ENCODE measurements at regions not wholly inside any gene's neighbourhood (a gene's known extent, or its start where the extent isn't known, plus 50 kb on each side); places are given as distances from the start of the nearest gene placed in this dataset.
"Not testable (repeated sequence)": the region's sequence is repeated elsewhere in the genome, so short reads cannot be mapped to it uniquely, and the experiment has no call there.

DNA sequence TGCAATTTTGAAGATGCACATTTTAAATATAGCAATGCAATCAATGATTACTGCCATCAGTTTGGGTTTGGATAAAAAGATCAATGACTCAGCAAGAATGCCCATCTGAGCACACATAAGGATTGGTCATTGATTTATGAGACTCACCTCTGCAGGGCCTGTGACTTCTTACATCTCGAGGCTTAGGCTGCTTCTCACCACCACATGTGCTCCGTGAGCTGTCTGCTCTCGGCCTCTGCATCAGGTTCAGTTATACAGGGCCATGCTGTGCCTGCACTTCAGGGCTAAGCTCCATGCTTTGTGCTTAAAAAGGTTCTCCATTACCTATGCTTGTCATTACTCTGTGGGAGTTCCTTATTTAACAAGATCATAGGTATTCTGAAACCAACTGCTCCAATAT lies 887.5 kb downstream of the DIPK2A start:
- no peak for DNase-seq

DNA sequence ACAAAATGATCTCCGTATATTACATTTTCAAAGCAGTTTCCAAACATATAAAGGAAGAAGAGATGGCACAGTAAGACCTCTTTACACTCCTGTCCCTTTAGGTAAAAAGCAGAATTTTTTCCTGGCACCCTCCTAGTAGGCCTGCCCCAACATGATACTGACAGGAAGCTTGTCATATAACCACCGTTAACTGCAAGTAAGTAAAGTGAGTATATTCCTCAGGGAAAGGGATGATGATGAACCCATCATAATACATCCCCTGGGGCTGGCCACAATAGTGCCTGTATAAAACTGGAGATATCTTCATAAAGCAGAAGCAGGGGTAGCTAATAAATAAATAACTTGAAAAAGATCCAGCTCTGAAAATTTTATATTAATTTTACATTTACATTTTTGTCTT lies 893.0 kb downstream of the DIPK2A start:
- DNase-seq = no peak

- DNase-seq = no peak
Observed at GRCh38 chr3:144865948-144866347, 894.3 kb downstream of the DIPK2A start.

DNA sequence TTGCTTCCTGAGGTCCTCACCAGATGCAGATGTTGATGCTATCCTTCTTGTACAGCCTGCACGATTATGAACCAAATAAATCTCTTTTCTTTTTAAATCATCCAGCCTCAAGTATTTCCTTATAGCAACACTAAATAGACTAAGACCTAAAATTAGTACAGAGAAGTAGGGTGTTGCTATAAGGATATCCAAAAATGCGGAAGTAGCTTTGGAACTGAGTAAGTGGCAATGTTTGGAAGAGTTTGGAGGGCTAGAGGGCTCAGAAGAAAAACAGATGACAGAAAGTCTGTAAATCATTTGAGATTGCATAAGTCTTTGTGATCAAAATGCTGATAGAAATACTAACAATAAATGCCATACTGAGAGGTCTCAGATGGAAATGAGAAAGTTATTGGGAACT lies 894.9 kb downstream of the DIPK2A start:
- peak; percentile 54 for DNase-seq

DNA sequence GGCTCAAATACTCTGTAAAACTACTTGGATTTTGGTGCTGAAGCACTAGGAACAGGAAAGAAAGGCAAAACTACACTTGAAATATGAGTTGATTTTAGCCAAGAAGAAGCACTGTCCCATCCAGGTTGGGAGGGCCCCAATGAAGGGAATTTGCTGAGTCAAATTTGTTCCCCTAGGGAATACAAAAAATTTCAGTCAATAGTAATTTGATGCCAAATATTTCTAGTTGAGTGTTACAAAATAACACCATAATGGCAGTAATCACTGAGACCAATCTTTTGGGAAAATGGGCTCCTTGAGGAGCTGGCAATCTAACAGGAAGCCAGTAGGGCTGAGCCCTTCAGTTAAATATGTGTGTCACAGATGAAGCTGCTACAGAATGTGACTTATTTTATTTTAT lies 896.9 kb downstream of the DIPK2A start:
- DNase-seq = no peak

DNA sequence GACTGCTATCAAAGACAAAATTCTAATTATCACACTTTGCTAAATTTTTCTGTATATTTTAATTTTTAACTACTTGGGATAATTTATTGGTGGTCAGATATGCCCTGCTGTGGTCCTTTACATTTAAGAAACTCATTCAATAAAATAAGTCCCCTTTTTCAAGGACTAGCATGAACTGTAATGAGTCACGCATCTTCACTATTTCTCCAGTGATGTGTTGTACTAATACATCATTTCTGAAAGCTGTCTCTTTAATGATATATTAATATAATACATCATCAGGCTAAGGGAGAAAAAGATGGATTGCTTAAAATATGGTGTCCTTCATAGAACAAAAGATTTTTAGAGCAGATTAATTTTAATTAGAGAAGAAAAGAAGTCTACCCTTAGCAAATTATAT lies 901.4 kb downstream of the DIPK2A start:
- DNase-seq = no peak

GRCh38 chr3:144875211-144875610 lies 903.6 kb downstream of the DIPK2A start:
- DNase-seq = no peak

DNA sequence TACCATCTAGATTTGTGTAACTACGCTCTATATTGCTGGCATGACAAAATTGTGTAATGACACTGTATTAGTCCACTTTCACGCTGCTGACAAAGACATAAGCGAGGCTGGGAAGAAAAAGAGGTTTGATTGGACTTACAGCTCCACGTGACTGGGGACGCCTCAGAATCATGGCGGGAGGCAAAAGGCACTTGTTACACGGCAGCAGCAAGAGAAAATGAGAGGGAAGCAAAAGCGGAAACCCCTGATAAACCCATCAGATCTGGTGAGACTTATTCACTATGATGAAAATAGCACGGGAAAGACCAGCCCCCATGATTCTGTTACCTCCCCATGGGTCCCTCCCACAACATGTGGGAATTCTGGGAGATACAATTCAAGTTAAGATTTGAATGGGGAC lies 905.7 kb downstream of the DIPK2A start:
- no peak for DNase-seq

- DNase-seq = no peak
Observed at GRCh38 chr3:144879701-144880100, 908.1 kb downstream of the DIPK2A start.

GRCh38 chr3:144893980-144894379 lies 922.4 kb downstream of the DIPK2A start:
- no peak for DNase-seq

GRCh38 chr3:144894576-144894975 lies 923.0 kb downstream of the DIPK2A start:
- DNase-seq = no peak

DNA sequence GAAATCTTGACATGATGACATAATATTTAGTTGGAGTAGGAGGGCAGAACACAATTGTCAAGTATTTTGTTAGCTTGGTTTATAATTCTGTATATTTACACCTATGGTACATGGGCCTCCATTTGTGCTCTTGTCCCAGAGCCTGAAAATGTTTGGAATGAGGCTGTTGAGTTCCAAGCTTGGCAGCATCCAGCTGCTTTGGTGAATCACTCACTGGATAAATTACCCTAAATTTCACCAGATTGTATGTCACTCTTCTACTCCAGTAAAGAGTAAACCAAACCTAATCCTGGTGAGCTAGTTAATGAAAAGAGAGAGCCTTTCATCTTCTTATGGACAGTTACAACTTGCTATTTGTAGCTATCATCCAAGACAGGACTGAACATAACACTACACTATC lies 928.7 kb downstream of the DIPK2A start:
- no peak for DNase-seq

DNA sequence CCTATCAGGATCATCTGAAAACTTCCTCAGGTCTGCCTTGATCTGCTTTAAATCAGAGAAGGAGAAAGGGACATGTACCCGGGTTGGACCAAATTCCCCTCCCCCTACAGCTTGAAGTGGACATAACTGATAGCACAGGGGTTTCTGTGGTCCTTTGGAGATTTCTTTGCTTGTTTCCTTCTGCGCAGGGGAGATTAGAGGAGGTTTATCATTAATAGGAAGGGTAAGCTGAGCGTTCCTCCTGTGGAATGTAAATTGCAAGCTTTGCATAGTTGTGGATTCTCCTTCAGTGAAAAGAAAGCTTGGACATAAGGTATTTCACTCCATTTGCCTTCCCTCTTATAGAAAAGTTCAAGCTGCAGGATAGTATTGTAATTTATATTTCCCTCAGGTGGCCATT lies 936.0 kb downstream of the DIPK2A start:
- not testable (repeated sequence) for DNase-seq

DNA sequence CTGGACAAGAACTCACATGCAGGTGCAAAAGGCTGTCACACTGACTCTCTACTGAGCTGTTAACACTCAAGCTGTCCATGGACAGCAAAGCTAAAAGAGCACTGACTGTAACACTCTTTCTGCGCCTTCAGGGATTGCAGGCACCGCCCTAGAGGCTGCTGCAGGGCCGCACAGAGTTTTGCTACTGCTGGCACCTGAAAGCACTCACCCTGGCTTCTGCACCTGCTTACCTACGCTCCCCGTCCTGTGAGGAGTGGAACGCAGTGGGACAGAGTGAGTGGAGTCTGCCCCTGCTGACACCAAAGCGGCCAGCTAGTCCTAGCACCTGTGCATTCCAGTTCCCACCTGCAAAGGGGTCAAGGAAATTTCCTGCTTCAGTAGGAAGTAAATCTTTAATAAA lies 941.3 kb downstream of the DIPK2A start:
- DNase-seq = no peak

- no peak for DNase-seq
Observed at GRCh38 chr3:144915202-144915601, 943.6 kb downstream of the DIPK2A start.

DNA sequence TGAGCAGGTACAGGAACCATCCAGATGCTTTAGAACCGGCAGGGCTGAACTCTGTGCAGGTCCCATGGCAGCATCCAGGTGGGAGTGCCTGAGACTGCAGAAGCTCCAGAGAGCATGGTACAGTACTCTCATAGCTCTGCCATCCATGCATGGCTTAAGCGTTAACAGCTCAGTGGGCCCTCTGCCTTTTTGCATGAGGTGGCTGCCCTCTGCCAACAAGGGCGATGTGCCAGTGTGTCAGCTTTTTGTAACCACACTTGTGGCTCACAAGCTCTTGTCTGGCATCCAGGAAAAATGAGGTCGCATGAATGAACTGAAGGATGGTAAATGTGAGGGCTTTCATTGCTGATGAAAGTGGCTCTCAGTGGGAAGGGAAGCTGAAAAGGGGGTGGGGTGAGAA lies 950.1 kb downstream of the DIPK2A start:
- DNase-seq = no peak

DNA sequence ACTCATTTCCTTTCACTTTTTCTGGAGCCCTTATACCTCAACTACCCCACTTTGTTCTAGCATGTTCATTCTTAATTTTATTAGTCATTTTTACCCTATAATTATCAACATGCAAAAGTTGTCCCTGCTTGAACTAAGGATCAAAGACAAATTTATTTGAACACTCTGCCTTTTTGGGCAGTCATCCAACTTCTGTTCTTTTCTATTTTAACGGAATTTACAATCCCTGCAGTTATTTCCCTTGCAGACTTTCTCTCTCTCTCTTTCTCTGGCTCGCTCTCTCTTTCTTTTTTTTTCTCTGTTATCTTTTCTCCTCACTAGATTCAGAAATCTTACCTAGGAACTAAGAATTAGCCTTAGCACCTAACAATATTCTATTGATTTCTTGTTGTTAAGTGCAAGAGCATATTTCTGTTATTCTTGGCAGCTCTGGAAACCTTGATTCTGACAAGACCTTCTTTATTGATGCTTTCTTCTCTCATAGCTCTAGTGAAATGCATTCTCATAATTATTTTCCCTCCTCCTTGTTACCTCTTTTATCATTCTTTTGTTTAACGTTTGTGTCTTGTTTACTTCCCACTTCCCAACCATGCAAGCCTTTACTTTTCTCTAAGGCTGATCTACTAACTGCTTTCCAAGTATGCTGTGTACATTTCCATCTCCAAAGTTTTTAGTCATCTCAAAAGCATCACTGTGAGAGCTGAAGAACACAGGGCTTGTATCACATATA lies 951.6 kb downstream of the DIPK2A start:
- no peak for DNase-seq

- DNase-seq = no peak
Observed at GRCh38 chr3:144930431-144930830, 958.8 kb downstream of the DIPK2A start.

DNA sequence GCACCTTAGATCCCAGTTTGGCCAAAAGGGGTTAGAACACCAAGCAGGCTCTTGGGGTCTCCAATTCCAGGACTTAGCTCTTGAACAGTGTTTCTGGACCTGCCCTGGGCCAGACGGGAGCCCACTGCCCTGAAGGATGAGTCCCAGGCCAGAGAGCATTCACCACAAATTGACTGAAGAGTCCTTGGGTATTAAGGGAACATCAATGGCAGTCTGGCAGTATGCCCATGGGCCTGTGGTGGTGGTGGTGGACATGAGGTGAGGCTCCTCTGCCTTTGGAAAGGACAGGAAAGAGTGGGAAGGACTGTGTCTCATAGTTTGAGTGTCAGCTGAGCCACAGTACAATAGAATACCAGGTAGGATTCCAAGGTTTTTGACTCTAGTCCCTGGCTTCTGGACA lies 960.0 kb downstream of the DIPK2A start:
- DNase-seq = no peak

- DNase-seq = no peak
Observed at GRCh38 chr3:144942093-144942837, 970.6 kb downstream of the DIPK2A start.

DNA sequence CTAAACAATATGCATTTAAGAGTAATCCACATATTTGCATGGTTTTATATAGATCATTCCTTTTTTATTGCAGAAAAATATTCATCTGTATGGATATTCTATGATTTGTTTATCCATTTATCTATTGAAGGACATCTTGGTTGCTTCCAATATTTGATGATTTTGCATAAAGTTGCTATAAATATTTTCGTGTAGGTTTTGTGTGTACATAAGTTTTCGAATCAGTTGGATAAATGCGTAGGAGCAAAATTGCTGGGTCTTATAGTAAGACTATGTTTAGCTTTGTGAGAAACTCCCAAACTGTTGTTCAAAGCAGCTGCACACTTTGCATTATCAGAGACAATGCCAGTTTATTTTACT lies 971.2 kb downstream of the DIPK2A start:
- DNase-seq = no peak

DNA sequence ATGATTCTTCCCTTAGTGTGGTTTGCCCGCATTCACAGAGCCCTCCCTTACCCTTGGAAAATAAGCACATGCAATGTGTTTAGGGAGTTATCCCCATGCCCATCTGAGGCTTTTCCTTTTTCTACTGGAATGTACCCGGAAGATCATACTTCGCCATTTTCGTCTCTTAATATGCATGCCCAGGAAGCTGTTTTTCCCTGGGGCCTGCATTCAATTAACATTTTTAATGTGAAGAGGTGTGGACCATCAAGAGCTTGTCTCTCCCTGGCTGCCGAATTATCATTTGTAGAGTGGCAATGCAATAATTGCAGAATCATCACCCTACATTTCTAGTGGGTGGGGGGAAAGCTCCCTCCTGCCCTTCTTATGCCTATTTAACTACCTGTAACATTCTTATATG lies 976.3 kb downstream of the DIPK2A start:
- no peak for DNase-seq

GRCh38 chr3:144948711-144949110 lies 977.1 kb downstream of the DIPK2A start:
- DNase-seq = no peak

DNA sequence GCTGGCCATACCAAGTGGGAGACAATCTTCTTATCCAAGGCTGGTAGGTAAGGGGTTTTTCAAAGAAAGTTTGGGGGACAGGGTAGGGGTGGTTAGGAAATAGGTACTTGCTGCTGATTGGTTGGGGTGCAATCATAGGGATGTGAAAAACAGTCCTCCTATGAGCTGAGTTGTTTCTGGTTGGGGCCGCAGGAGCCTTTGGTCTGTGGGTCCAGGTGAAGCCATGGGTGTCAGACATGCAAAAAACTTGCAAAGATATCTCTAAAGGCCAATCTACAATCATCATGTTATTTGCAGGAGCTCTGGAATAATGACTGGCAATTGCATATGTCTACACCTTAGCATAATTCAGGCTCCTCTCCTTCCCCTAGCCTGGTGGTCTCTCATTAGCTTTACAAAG lies 982.3 kb downstream of the DIPK2A start:
- DNase-seq = no peak
